WTC11 (cell line): ENCODE measurements at regions not wholly inside any gene's neighbourhood (a gene's known extent, or its start where the extent isn't known, plus 50 kb on each side); places are given as distances from the start of the nearest gene placed in this dataset.

Experiments used
- ATAC-seq: fragments of 200-7000 bp; cut with Tn5 transposase; 2 replicates; pipeline ENCODE4 v1.10.0; 2021; ENCODE audit warnings: mild to moderate bottlenecking, moderate library complexity
- CTCF ChIA-PET: fragments of 300-600 bp; sonication (Branson Sonifier 250); formaldehyde crosslinking; loops from one replicate; lab custom pipeline; 2021; ENCODE audit warnings: antibody characterized with exemption; lab: Charles Lee
- POLR2A ChIA-PET: fragments of 350-600 bp; sonication (Branson Sonifier 250); formaldehyde crosslinking; loops from one replicate; lab custom pipeline; 2021; ENCODE audit warnings: antibody characterized with exemption; lab: Charles Lee
- DNase-seq: peaks from one replicate; pipeline ENCODE4 v3.0.0; 2021; ENCODE audit warnings: low spot score
- H3K27ac Mint-ChIP-seq: 2 replicates; pipeline ENCODE4 v1.8.0; 2021; ENCODE audit warnings: mixed read lengths
- H3K27me3 Mint-ChIP-seq: 2 replicates; pipeline ENCODE4 v1.8.0; 2021; ENCODE audit warnings: low read depth, mild to moderate bottlenecking, moderate library complexity, mixed read lengths
- H3K36me3 Mint-ChIP-seq: 2 replicates; pipeline ENCODE4 v1.8.0; 2021; ENCODE audit warnings: mixed read lengths
- H3K4me1 Mint-ChIP-seq: 2 replicates; pipeline ENCODE4 v1.8.0; 2022; ENCODE audit warnings: mixed read lengths
- H3K4me3 Mint-ChIP-seq: 2 replicates; pipeline ENCODE4 v1.8.0; 2021; ENCODE audit warnings: mild to moderate bottlenecking, moderate library complexity, mixed read lengths
- H3K9me3 Mint-ChIP-seq: 2 replicates; pipeline ENCODE4 v1.8.0; 2021; ENCODE audit warnings: mixed read lengths
- ARID4B ChIP-seq: sonication (generic); formaldehyde crosslinking; IDR thresholded peaks from 2 replicates; pipeline ENCODE4 v1.8.0; 2023; ENCODE audit warnings: missing genetic modification reagents, mild to moderate bottlenecking, borderline replicate concordance
- ATF1 ChIP-seq: sonication (generic); formaldehyde crosslinking; IDR thresholded peaks from 2 replicates; pipeline ENCODE4 v1.8.1; 2023; ENCODE audit warnings: mild to moderate bottlenecking, moderate library complexity, missing genetic modification reagents
- ATF2 ChIP-seq: sonication (generic); formaldehyde crosslinking; IDR thresholded peaks from 2 replicates; pipeline ENCODE4 v1.8.1; 2022; ENCODE audit warnings: low read depth, missing genetic modification reagents, borderline replicate concordance
- CREB1 ChIP-seq: sonication (generic); formaldehyde crosslinking; IDR thresholded peaks from 2 replicates; pipeline ENCODE4 v1.8.0; 2023; ENCODE audit warnings: mild to moderate bottlenecking, missing genetic modification reagents
- CREM ChIP-seq: sonication (generic); formaldehyde crosslinking; IDR thresholded peaks from 2 replicates; pipeline ENCODE4 v1.8.1; 2022; ENCODE audit warnings: mild to moderate bottlenecking, missing genetic modification reagents, moderate library complexity
- FOXP1 ChIP-seq: sonication (generic); formaldehyde crosslinking; IDR thresholded peaks from 2 replicates; pipeline ENCODE4 v1.8.0; 2022; ENCODE audit warnings: missing genetic modification reagents, mild to moderate bottlenecking, moderate library complexity, borderline replicate concordance
- FOXP4 ChIP-seq: sonication (generic); formaldehyde crosslinking; IDR thresholded peaks from 2 replicates; pipeline ENCODE4 v1.8.0; 2022; ENCODE audit warnings: mild to moderate bottlenecking, missing genetic modification reagents
- GTF2I ChIP-seq: fragments of 250-450 bp; sonication (Bioruptor Pico); conservative IDR thresholded peaks from 2 replicates; pipeline ENCODE4 v1.4.0; 2021; ENCODE audit warnings: mild to moderate bottlenecking
- JUN ChIP-seq: sonication (generic); formaldehyde crosslinking; IDR thresholded peaks from 2 replicates; pipeline ENCODE4 v1.8.0; 2023; ENCODE audit warnings: mild to moderate bottlenecking, missing genetic modification reagents
- MAX ChIP-seq: sonication (generic); formaldehyde crosslinking; IDR thresholded peaks from 2 replicates; pipeline ENCODE4 v1.8.0; 2022; ENCODE audit warnings: mild to moderate bottlenecking, missing genetic modification reagents
- MXD4 ChIP-seq: fragments of 250-450 bp; sonication (Bioruptor Pico); IDR thresholded peaks from 2 replicates; pipeline ENCODE4 v1.8.0; 2021; ENCODE audit warnings: mild to moderate bottlenecking, moderate library complexity, borderline replicate concordance
- NFATC4 ChIP-seq: fragments of 250-450 bp; sonication (Bioruptor Pico); IDR thresholded peaks from 2 replicates; pipeline ENCODE4 v1.9.0; 2021; ENCODE audit warnings: mild to moderate bottlenecking
- ZMAT4 ChIP-seq: fragments of 250-450 bp; sonication (Bioruptor Pico); IDR thresholded peaks from 2 replicates; pipeline ENCODE4 v1.9.0; 2021; ENCODE audit warnings: mild to moderate bottlenecking
- ZNF121 ChIP-seq: sonication (generic); formaldehyde crosslinking; IDR thresholded peaks from 2 replicates; pipeline ENCODE4 v1.8.0; 2023; ENCODE audit warnings: missing genetic modification reagents
- ZNF263 ChIP-seq: sonication (generic); formaldehyde crosslinking; IDR thresholded peaks from 2 replicates; pipeline ENCODE4 v1.8.1; 2022; ENCODE audit warnings: low read depth, mild to moderate bottlenecking, moderate library complexity, missing genetic modification reagents
- ZNF423 ChIP-seq: fragments of 250-450 bp; sonication (Bioruptor Pico); IDR thresholded peaks from 2 replicates; pipeline ENCODE4 v2.1.2; 2022; ENCODE audit warnings: mild to moderate bottlenecking, moderate library complexity
- ZNF425 ChIP-seq: fragments of 250-450 bp; sonication (Bioruptor Pico); conservative IDR thresholded peaks from 2 replicates; pipeline ENCODE4 v1.9.0; 2021; ENCODE audit warnings: mild to moderate bottlenecking
- ZNF532 ChIP-seq: fragments of 250-450 bp; sonication (Bioruptor Pico); IDR thresholded peaks from 2 replicates; pipeline ENCODE4 v1.9.0; 2021; ENCODE audit warnings: mild to moderate bottlenecking, borderline replicate concordance

GRCh38 chr10:78934994-78935602 is 133.7 kb upstream of the ZMIZ1 start:
- H3K4me3 Mint-ChIP-seq, result no peak overlapping the region
- DNase-seq (no peak), ATAC-seq (no peak)
- H3K27me3 Mint-ChIP-seq, result peaks cover 9% of the 10 kb centered on the region
- H3K27ac Mint-ChIP-seq, result no peak overlapping the region
- TF ChIP-seq CREB1 (CRISPR knock-in tag) (no peak), MAX (CRISPR knock-in tag) (no peak), ARID4B (CRISPR knock-in tag) (no peak), NFATC4 (no peak), GTF2I (CRISPR knock-in tag) (no peak), ZNF263 (CRISPR knock-in tag) (no peak), ZNF423 (CRISPR knock-in tag) (no peak), JUN (CRISPR knock-in tag) (no peak), FOXP1 (CRISPR knock-in tag) (no peak), ATF2 (no peak), ZNF121 (no peak), CREM (no peak), ZNF425 (CRISPR knock-in tag) (no peak)
- H3K9me3 Mint-ChIP-seq, result no peaks in the 10 kb centered on the region; the same call in 1 of the 2 replicates
- CTCF ChIA-PET, result interaction anchor here (0.6 to 2.1 kb wide), 4 partner anchors 201 to 423 kb away, joined by 3 to 8 read pairs (median 4); no protein-coding TSS in a partner anchor
- peaks cover 30% of the 10 kb centered on the region for H3K4me1 Mint-ChIP-seq
- POLR2A ChIA-PET, result no interaction called here
- no peaks in the 10 kb centered on the region for H3K36me3 Mint-ChIP-seq

GRCh38 chr10:78935697-78936407 is 132.9 kb upstream of the ZMIZ1 start:
- no peaks in the 10 kb centered on the region; the same call in 1 of the 2 replicates for H3K9me3 Mint-ChIP-seq
- POLR2A ChIA-PET, result no interaction called here
- H3K4me3 Mint-ChIP-seq, result no peak overlapping the region
- peaks cover 2% of the 10 kb centered on the region; the same call in 1 of the 2 replicates for H3K27me3 Mint-ChIP-seq
- H3K27ac Mint-ChIP-seq, result no peak overlapping the region
- H3K4me1 Mint-ChIP-seq, result peaks cover 30% of the 10 kb centered on the region
- H3K36me3 Mint-ChIP-seq, result no peaks in the 10 kb centered on the region
- no peak for DNase-seq
- no peak for ATAC-seq
- CTCF ChIA-PET, result interaction anchor here (0.6 to 2.1 kb wide), 7 partner anchors 30 to 422 kb away, joined by 3 to 8 read pairs (median 4); no protein-coding TSS in a partner anchor
- TF ChIP-seq FOXP4 (CRISPR knock-in tag) (no peak), ATF1 (CRISPR knock-in tag) (no peak), ZMAT4 (CRISPR knock-in tag) (no peak), MXD4 (CRISPR knock-in tag) (no peak), ZNF532 (CRISPR knock-in tag) (no peak)
